GM10266 (cell line): ENCODE measurements at regions not wholly inside any gene's neighbourhood (a gene's known extent, or its start where the extent isn't known, plus 50 kb on each side); places are given as distances from the start of the nearest gene placed in this dataset.

Experiments
- DNase-seq: peaks from one replicate; pipeline ENCODE4 v3.0.0; 2012; ENCODE audit errors: extremely low spot score
- TF ChIP-seq, protein P1 (sequence below): IDR thresholded peaks from 2 replicates; pipeline ENCODE4 v1.5.1; 2012; ENCODE audit warnings: mild to moderate bottlenecking, low read depth; ENCODE audit not compliant: control insufficient read depth, insufficient read depth; ENCODE audit errors: missing control alignments

DNA sequence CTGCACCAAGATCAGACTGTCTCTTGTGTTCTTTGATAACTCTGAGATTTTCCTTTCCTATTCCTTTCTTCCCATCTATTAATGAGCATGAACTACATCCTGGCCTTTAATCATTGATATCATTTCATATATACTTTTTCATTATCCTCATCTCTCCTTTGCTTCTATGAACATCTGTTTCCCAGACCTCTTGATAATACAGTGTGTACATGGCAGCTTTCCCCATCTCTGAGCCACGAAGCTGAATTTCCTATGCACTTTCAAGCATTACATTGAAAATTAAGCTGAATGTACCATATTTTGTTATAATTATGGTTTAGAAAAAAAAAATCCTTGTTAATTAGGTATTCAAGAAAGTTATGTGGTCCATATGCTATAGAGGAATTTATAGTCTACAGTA is 60.9 kb upstream of the CREB5 start:
- no peak for DNase-seq
- TF ChIP-seq, protein P1, sequence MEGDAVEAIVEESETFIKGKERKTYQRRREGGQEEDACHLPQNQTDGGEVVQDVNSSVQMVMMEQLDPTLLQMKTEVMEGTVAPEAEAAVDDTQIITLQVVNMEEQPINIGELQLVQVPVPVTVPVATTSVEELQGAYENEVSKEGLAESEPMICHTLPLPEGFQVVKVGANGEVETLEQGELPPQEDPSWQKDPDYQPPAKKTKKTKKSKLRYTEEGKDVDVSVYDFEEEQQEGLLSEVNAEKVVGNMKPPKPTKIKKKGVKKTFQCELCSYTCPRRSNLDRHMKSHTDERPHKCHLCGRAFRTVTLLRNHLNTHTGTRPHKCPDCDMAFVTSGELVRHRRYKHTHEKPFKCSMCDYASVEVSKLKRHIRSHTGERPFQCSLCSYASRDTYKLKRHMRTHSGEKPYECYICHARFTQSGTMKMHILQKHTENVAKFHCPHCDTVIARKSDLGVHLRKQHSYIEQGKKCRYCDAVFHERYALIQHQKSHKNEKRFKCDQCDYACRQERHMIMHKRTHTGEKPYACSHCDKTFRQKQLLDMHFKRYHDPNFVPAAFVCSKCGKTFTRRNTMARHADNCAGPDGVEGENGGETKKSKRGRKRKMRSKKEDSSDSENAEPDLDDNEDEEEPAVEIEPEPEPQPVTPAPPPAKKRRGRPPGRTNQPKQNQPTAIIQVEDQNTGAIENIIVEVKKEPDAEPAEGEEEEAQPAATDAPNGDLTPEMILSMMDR, result no peak

DNA sequence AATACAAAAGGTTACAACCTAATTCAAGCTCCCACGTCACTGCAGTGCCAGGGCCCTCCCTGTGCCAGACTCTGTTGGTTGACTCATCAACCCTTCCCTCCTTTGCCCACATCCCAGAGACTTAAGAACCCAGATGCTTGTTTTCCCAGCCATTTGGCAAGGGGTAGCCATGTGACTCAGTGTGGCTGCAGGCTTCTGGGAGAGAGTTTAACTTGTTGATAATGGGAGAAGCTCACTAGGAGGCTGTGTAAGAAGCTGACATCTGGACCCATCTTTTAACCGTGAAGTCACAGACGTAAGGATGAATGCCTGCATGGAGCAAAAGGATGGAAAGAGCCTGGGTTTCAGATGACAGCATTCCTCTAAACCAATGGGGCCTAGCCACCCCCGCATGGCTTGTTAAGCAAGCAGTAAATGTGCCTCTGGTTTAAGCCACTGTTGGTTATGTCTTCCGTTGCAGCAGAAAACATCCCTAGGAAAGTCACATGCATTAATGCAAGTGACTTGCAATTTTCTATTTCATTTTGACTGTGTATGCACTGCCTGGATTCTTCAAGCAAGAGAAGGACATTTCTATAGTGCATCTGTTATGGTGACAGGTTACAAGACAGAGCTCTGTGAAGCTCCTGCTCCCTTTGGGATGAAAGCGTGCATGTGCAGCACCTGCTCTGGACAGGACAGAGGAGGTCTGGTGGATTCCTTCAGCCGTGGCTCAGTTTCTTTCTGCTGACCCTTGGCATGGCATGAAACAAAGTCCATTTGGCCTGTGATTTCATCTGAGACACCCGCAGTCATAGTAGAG is 57.5 kb upstream of the CREB5 start:
- TF ChIP-seq, protein P1, result no peak
- no peak for DNase-seq

DNA sequence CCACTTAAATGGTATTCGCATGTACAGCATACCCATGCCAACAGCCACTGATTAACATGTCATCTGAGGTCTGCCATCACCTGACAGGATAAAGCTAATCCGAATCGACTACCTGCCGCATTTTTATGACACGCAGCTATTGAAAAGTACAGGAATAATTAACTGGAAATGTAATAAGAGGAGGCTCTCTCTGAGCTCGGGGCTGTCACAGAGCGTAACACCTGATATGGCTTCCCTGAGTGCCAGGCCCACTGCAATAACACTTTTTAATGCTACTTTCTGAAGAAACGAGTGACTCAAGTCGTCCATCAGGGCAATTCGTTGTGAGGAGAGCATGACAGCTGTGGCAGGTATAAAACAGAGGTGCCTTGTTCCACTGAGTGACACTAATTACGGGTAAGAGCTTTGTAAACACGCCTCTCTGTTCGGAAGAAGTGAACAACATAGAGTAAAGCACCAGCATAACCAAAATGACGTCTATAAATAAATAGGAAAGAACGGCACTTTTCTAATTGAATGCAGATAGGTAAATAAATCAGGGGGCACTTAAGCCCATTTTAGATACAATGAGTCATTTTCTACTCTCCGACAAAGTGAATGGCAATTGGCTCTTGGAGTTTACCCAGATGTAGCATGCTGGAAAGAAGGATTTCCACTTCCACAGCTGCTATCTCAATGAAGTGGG is 56.5 kb upstream of the CREB5 start:
- DNase-seq, result no peak
- TF ChIP-seq, protein P1, result no peak

DNA sequence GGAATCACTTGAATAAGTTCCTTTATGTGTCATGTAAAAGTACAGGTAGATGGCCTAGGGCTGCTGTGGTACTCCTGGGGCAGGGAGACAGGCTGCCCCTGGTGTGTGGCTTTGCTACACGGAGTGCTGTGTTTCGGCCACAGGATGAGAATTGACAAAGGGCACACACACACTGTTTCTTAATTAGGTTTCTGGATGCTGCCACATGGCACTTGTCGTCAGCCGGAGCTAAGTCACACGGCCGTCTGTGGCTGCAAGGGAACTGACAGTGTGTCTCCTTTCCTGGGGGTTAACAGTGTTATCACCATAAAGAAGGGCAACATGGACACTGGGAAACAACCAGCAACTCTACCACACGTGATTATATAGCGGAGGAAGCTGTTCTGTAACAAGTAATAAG is 55.7 kb upstream of the CREB5 start:
- TF ChIP-seq, protein P1, result no peak
- no peak for DNase-seq

DNA sequence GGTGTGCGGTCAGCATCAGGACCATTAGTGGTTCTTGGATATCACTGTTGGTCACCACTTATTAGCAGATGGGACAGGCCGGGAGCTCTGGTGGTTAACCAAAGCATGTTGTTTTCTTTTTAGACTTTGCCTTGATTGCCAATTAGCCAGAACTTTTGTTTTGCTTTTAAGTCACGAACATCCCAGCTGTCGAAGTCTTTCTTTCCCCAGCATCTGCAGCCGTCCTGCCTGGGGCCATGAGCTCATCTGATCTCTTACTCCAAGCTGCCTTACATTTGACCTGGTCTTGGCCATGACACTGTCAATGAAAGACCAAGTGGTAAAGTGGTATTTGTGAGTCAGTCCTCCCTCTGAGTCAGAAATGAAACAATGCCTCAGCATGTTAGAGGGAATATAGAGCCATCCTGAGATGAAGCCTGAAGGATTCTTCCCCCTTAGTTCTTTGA is 53.9 kb upstream of the CREB5 start:
- TF ChIP-seq, protein P1, result no peak
- DNase-seq, result no peak

DNA sequence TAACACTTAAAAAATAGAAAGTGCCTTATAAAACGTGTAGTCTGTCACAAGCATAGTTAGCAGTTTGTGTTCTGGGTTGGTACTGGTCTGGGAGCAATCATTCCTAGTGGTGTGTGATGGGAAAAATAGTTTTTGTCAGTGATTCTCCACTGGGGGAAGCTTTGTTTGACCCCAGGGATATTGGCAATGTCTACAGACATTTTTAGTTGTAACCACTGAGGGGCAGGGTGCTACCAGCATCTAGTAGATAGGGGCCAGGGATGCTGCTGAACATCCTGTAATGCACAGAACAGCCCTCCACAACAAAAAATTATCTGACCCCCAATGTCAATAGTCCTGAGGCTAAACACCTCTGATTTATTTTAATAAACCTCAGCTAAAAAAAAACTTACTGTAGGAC is 51.6 kb upstream of the CREB5 start:
- TF ChIP-seq, protein P1, result no peak
- no peak for DNase-seq

DNA sequence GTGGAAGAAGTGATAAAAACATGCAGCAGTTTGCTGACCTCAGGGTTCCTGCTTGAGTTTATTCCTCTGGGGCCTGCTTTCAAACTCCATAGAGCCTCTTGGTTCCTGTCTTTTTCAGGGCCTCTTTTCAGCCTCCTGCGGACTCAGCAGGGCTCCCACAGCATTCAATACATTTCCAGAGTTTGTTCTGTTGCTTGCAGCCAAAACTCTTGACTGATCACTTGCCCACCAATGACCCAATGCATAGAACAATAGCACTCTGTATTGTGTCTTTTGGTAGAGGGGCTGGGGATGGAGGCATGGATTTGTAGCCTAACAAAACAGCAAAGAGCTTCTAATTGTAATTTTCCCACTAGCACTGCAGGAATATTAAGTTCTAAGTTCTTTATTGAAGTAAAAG is 50.8 kb upstream of the CREB5 start:
- TF ChIP-seq, protein P1, result no peak
- no peak for DNase-seq
